Colonic mucosa (tissue), 4 donors: ENCODE measurements at regions not wholly inside any gene's neighbourhood (a gene's known extent, or its start where the extent isn't known, plus 50 kb on each side); places are given as distances from the start of the nearest gene placed in this dataset.

Experiments
- DNase-seq: peaks from one replicate; pipeline ENCODE4 v3.0.0-alpha.2; 2020
- H3K27ac ChIP-seq: fragments of 200-600 bp; one replicate; pipeline ENCODE4 v1.8.0; 2021
- H3K27me3 ChIP-seq: fragments of 200-600 bp; one replicate; pipeline ENCODE4 v1.8.0; 2021
- H3K36me3 ChIP-seq: fragments of 200-600 bp; one replicate; pipeline ENCODE4 v1.8.0; 2021
- H3K4me1 ChIP-seq: fragments of 200-600 bp; one replicate; pipeline ENCODE4 v1.8.0; 2021; ENCODE audit warnings: mild to moderate bottlenecking
- H3K4me3 ChIP-seq: fragments of 200-600 bp; one replicate; pipeline ENCODE4 v1.8.0; 2021
- H3K9ac ChIP-seq, 2 donors: one replicate each; pipeline ENCODE4 v1.7.0; 2013; ENCODE audit warnings: control low read depth in 2 of 2, low read depth in 2 of 2, low read length in 2 of 2
- H3K9me3 ChIP-seq: fragments of 200-600 bp; one replicate; pipeline ENCODE4 v1.8.0; 2021
- CTCF ChIP-seq: fragments of 200-600 bp; IDR thresholded peaks from one replicate; pipeline ENCODE4 v1.8.0; 2022; ENCODE audit warnings: antibody characterized with exemption, mild to moderate bottlenecking
- intact Hi-C: fragments of 100-400 bp; cut with DNase I; formaldehyde crosslinking; loops from one replicate; pipeline ENCODE4 v1.14.1; 2022
- donor health status: healthy.
- donor health status: DM: no; HTN: no; CAD: no.
- donor health status: DM: no; HTN: no; CAD: no.

GRCh38 chr1:242873661-242874060 is 349.2 kb upstream of the PLD5 start:
- TF ChIP-seq CTCF: no peak
- Histone ChIP-seq H3K9me3 (no peaks in the 10 kb centered on the region), H3K27me3 (no peaks in the 10 kb centered on the region), H3K4me3 (no peak overlapping the region), H3K27ac (no peak overlapping the region), H3K9ac (no peak overlapping the region), H3K36me3 (no peaks in the 10 kb centered on the region), H3K4me1 (no peaks in the 10 kb centered on the region)
- intact Hi-C loops: no loop called here
- DNase-seq: no peak

GRCh38 chr1:242872521-242872920 is 348.0 kb upstream of the PLD5 start:
- Histone ChIP-seq H3K9me3 (no peaks in the 10 kb centered on the region), H3K4me3 (no peak overlapping the region), H3K27ac (no peak overlapping the region), H3K4me1 (no peaks in the 10 kb centered on the region), H3K36me3 (no peaks in the 10 kb centered on the region), H3K9ac (no peak overlapping the region), H3K27me3 (no peaks in the 10 kb centered on the region)
- DNase-seq: no peak
- TF ChIP-seq CTCF: no peak
- intact Hi-C loops: no loop called here

GRCh38 chr1:242871471-242872030 is 347.1 kb upstream of the PLD5 start:
- Histone ChIP-seq H3K4me3 (no peak overlapping the region), H3K27me3 (no peaks in the 10 kb centered on the region), H3K9me3 (no peaks in the 10 kb centered on the region), H3K36me3 (no peaks in the 10 kb centered on the region), H3K4me1 (no peaks in the 10 kb centered on the region), H3K9ac (no peak overlapping the region), H3K27ac (no peak overlapping the region)
- intact Hi-C loops: no loop called here
- TF ChIP-seq CTCF: no peak
- no peak for DNase-seq

GRCh38 chr1:242870966-242871365 is 346.5 kb upstream of the PLD5 start:
- H3K36me3 ChIP-seq: no peaks in the 10 kb centered on the region
- H3K4me1 ChIP-seq: no peaks in the 10 kb centered on the region
- H3K27ac ChIP-seq: no peak overlapping the region
- DNase-seq: no peak
- no peak for TF ChIP-seq CTCF
- H3K9ac ChIP-seq: no peak overlapping the region
- H3K9me3 ChIP-seq: no peaks in the 10 kb centered on the region
- no peak overlapping the region for H3K4me3 ChIP-seq
- H3K27me3 ChIP-seq: no peaks in the 10 kb centered on the region
- intact Hi-C loops: no loop called here

- intact Hi-C loops: no loop called here
- DNase-seq: no peak
- H3K4me3 ChIP-seq: no peak overlapping the region
These were observed 331.8 kb upstream of the PLD5 start for GRCh38 chr1:242856289-242856688.

More at GRCh38 chr1:242856289-242856688, 331.8 kb upstream of the PLD5 start:
- no peaks in the 10 kb centered on the region for H3K36me3 ChIP-seq
- no peaks in the 10 kb centered on the region for H3K4me1 ChIP-seq
- no peaks in the 10 kb centered on the region for H3K27me3 ChIP-seq
- H3K27ac ChIP-seq: no peak overlapping the region
- H3K9ac ChIP-seq: no peak overlapping the region
- H3K9me3 ChIP-seq: no peaks in the 10 kb centered on the region
- TF ChIP-seq CTCF: no peak
